GM12864 (cell line): ENCODE measurements at regions not wholly inside any gene's neighbourhood (a gene's known extent, or its start where the extent isn't known, plus 50 kb on each side); places are given as distances from the start of the nearest gene placed in this dataset.

Experiments used
- DNase-seq: peaks from one replicate; pipeline ENCODE4 v3.0.0-alpha.2; 2011; ENCODE audit warnings: low read depth
- H3K4me3 ChIP-seq: 2 replicates; pipeline ENCODE4 v1.5.1; 2011; ENCODE audit warnings: mild to moderate bottlenecking, low read depth, low read length, control low read depth
- TF ChIP-seq, protein P1 (sequence below): IDR thresholded peaks from 2 replicates; pipeline ENCODE4 v1.5.1; 2011; ENCODE audit warnings: low read depth, mild to moderate bottlenecking, moderate library complexity, low read length, control low read depth, inconsistent platforms; ENCODE audit errors: missing control alignments

DNA sequence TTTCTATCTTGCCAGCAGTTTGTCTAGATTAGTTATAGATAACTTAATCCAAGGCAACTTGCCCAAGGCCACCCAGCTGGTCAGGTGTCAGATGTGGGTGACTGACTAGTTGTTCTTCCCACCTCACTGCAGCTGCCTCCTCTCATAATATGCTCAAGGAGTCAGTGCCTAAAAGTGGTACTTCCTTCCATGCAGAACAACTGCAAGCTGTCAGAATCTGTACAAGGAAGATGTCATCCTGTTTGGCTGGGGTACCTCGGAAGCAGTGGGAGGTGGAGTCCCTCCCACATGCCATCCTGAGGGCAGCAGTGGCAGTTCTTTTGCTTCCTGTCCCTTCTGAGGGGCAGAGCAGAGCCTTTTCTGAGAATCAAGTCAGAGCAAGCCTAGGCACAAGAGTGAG lies 193.2 kb upstream of the RFC3 start:
- H3K4me3 ChIP-seq, result no peak overlapping the region
- DNase-seq, result no peak
- TF ChIP-seq, protein P1, sequence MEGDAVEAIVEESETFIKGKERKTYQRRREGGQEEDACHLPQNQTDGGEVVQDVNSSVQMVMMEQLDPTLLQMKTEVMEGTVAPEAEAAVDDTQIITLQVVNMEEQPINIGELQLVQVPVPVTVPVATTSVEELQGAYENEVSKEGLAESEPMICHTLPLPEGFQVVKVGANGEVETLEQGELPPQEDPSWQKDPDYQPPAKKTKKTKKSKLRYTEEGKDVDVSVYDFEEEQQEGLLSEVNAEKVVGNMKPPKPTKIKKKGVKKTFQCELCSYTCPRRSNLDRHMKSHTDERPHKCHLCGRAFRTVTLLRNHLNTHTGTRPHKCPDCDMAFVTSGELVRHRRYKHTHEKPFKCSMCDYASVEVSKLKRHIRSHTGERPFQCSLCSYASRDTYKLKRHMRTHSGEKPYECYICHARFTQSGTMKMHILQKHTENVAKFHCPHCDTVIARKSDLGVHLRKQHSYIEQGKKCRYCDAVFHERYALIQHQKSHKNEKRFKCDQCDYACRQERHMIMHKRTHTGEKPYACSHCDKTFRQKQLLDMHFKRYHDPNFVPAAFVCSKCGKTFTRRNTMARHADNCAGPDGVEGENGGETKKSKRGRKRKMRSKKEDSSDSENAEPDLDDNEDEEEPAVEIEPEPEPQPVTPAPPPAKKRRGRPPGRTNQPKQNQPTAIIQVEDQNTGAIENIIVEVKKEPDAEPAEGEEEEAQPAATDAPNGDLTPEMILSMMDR, result no peak

DNA sequence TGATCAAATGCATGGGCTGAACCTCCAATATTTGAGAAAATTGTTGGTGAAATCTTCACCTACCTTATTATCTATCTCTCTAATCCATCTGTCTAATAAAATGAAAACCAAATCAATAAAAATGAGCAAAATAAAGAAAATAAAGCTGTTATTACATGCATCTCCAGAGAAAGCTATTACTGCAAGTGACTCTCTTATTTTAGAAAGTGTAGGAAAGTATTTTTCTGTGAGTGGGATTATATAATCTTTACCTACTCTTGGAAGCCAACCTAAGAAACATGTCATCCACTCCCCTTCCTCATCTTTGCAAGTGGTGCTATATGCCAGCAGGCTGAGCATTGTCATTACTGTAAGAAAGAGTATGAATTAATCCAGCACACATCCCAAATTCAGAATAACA lies 191.5 kb upstream of the RFC3 start:
- no peak overlapping the region for H3K4me3 ChIP-seq
- TF ChIP-seq, protein P1, result no peak
- no peak for DNase-seq

DNA sequence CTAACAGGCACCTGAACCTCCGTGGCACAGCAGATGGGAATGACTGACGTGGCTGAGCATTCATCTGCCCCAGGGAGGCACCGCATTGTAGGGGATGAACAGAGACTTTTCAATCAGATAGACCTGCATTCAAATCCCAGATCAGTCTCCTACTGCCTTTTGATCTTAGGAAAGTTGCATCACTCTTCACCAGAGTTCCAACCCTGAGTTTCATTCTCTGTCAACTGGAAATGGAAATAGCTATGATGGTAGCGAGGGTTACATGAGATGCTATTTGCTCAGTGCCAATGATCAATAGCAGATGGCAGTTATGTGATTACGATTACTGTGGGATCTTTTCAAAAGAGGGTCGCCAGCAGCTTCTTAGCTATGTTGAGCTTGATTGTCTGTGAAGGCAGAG lies 189.3 kb upstream of the RFC3 start:
- no peak for DNase-seq
- TF ChIP-seq, protein P1, result no peak
- no peak overlapping the region for H3K4me3 ChIP-seq

DNA sequence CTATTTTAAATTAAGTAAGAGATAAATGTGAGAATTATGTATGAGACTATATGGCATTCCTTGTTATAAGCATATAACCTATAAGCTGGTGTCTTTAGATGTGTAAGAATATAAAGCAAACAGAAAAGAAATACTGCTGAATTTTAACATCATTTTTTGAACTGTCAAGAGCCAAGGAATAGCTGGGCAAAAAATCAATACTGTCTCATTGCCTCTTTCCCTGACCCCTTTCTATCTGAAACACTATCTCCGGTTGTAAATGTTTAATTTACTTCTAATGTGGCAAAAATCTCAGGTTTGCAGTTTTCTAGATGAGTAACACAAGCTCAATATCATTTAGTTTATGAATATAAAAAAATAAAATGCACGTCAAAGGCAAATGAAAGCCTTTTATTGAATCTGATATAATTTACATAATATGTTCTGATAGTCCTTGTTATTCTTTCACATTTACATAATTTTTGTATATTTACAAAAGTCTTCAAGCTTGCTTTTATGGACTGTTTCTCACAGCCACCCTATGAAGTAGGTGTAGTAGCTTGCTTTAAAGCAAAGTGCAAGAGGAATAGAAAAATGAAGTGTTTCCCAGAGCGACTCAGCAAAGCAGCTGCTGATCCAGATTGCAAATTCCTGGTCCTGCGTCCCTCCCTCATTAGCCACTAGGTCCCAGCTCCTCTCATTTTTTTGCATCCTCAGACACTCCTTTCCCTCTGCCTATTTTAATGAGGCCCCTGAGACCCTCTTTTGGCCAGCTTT lies 188.2 kb upstream of the RFC3 start:
- DNase-seq, result no peak
- TF ChIP-seq, protein P1, result no peak
- H3K4me3 ChIP-seq, result no peak overlapping the region

DNA sequence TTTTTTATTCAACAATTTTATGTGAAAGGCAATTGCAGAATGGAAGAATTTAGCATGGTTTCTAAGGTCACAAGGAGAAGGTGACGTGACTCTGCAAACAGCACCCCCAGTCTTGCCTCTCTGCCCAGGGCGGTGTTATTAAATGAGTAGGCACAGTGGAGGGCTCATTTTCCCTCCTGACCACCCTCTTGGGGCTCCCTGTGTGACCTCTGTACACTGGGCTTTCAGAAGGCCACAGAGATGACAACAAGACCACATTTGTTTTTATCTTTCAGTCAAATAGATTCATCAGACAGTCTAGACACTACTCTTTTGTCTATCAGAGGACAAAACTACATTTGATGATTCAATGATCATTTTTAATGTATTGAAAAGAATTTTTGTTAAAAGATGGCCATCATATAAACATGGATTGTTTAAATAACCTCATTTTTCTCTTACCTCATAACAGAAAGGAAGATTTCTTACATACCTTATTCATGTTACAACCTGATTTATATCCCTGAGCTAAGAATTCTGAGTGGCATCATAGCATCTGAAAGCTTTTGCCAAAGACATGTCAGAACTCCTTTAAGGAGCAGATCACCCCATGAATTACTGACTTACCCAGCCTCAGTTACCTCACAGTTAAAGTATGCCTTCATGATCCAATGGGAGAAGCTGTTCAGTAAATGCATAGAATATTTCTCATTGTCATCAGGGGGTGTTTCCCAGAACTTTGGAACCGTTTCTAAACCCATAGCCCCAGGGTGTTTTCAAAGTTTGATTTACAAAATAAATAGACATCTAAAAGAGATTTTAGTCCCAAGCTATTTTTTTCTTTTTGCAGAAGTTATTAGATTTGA lies 184.0 kb upstream of the RFC3 start:
- DNase-seq, result no peak
- H3K4me3 ChIP-seq, result no peak overlapping the region
- TF ChIP-seq, protein P1, result no peak

DNA sequence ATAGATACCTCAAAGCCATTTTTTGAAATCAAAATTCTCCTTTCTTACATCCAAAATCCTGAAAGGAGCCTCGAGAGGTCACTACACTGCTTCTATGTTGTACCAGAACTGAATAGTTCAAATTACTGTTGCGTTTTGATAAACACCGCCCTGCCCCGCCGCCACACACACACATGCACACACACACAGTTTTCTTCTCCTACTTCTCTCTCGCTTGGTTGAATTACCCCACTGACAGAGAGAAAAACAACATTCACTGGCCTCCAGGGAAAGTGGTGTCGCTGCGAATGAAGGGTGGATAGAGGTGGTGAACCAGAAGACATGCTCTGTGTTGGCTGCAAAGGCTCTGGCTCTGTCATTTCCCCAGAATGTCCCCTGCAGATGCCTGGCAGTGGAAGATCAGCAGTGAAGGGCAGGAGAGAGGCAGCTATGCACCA lies 183.4 kb upstream of the RFC3 start:
- DNase-seq, result no peak
- H3K4me3 ChIP-seq, result no peak overlapping the region
- TF ChIP-seq, protein P1, result no peak
